ENCODE measurements at regions not wholly inside any gene's neighbourhood (a gene's known extent, or its start where the extent isn't known, plus 50 kb on each side); places are given as distances from the start of the nearest gene placed in this dataset.

GRCh38 chr10:69729326-69730048 is 72.2 kb upstream of the COL13A1 start:
- 6% methylated on average over 12 of the region's 12 CpGs for WGBS (ENCODE audit: insufficient coverage, low coverage, missing lambda C conversion rate)
- H4K20me1 ChIP-seq (replicated peaks; ENCODE audit: control insufficient read depth, insufficient read depth, low read length): peaks cover 8% of the 10 kb centered on the region
- H3K36me3 ChIP-seq (ENCODE audit: control insufficient read depth, insufficient read depth, low read length): no peaks in the 10 kb centered on the region
- H3K4me2 ChIP-seq (ENCODE audit: insufficient read depth, low read length): no peak overlapping the region
- TF ChIP-seq ZNF507 (tag; conservative IDR thresholded peaks at IDR 0.05) (no peak), BHLHE40 (IDR thresholded peaks at IDR 0.05; ENCODE audit: low read length) (0 out of 2 replicates have a peak, but pooled peaks have one; percentile 30)
- ChIA-PET POLR2A (interaction anchor here (1.2 to 1.7 kb wide), 3 partner anchors 11 to 50 kb away, joined by 3 to 4 read pairs (median 4); no protein-coding TSS in a partner anchor), CTCF (ENCODE audit: low intra/inter-chr PET ratio) (no interaction called here)
- H3K4me3 ChIP-seq: no peak overlapping the region
- peaks cover 5 to 35% of the 10 kb centered on the region in 2 experiments; a peak in 3 of 5 replicates for H3K27me3 ChIP-seq (ENCODE audit: control insufficient read depth in 2 of 2, insufficient read depth in 2 of 2, low read length in 2 of 2)
- DNase-seq (ENCODE audit: extremely low read depth in 1 of 4, low spot score in 3 of 4): no peak
- BruUV-seq (replicated peaks): no TSS peak
- no peak overlapping the region for H3K9ac ChIP-seq (ENCODE audit: insufficient read depth in 1 of 2, low read depth in 2 of 2, low read length in 2 of 2)
- no peaks in the 10 kb centered on the region for H3K79me2 ChIP-seq (ENCODE audit: control insufficient read depth, insufficient read depth, low read length)
- no peak for FAIRE-seq
- no peak overlapping the region for H3K27ac ChIP-seq (ENCODE audit: extremely low read depth, low read depth, low read length)
- no peaks in the 10 kb centered on the region for H3K9me1 ChIP-seq (ENCODE audit: control insufficient read depth, insufficient read depth, low read length)
- no peak; the same call in 1 of the 3 replicates for ATAC-seq
- H2AFZ ChIP-seq (ENCODE audit: low read depth, low read length): no peak overlapping the region
- no peaks in the 10 kb centered on the region for H3K9me3 ChIP-seq (replicated peaks; ENCODE audit: control insufficient read depth, insufficient read depth, low read depth, low read length)
- in situ Hi-C loops (cut with MboI): no loop called here
- H3K4me1 ChIP-seq (replicated peaks in 1 of 2; ENCODE audit: control insufficient read depth in 2 of 2, insufficient read depth in 2 of 2, low read length in 2 of 2): peaks cover 4 to 8% of the 10 kb centered on the region in 2 experiments
- intact Hi-C loops (cut with micrococcal nuclease): no loop called here

- Histone ChIP-seq H2AFZ (ENCODE audit: low read depth, low read length) (no peak overlapping the region), H3K36me3 (ENCODE audit: control insufficient read depth, insufficient read depth, low read length) (no peaks in the 10 kb centered on the region), H3K27ac (ENCODE audit: extremely low read depth, low read depth, low read length) (no peak overlapping the region), H3K4me3 (no peak overlapping the region), H3K4me1 (replicated peaks in 1 of 2; ENCODE audit: control insufficient read depth in 2 of 2, insufficient read depth in 2 of 2, low read length in 2 of 2) (peaks cover 10 to 18% of the 10 kb centered on the region in 2 experiments), H3K9ac (ENCODE audit: insufficient read depth in 1 of 2, low read depth in 2 of 2, low read length in 2 of 2) (no peak overlapping the region), H3K79me2 (ENCODE audit: control insufficient read depth, insufficient read depth, low read length) (no peaks in the 10 kb centered on the region), H3K27me3 (ENCODE audit: control insufficient read depth in 2 of 2, insufficient read depth in 2 of 2, low read length in 2 of 2) (peaks cover 0 to 27% of the 10 kb centered on the region in 2 experiments; a peak in 3 of 5 replicates), H3K4me2 (ENCODE audit: insufficient read depth, low read length) (no peak overlapping the region), H4K20me1 (replicated peaks; ENCODE audit: control insufficient read depth, insufficient read depth, low read length) (peaks cover 8% of the 10 kb centered on the region), H3K9me3 (replicated peaks; ENCODE audit: control insufficient read depth, insufficient read depth, low read depth, low read length) (no peaks in the 10 kb centered on the region), H3K9me1 (ENCODE audit: control insufficient read depth, insufficient read depth, low read length) (no peaks in the 10 kb centered on the region)
- 7% methylated on average over 16 of the region's 16 CpGs for WGBS (ENCODE audit: insufficient coverage, low coverage, missing lambda C conversion rate)
- BruUV-seq (replicated peaks): no TSS peak
- in situ Hi-C loops (cut with MboI): no loop called here
- ATAC-seq (no peak), DNase-seq (ENCODE audit: extremely low read depth in 1 of 4, low spot score in 3 of 4) (no peak), FAIRE-seq (no peak)
- ChIA-PET POLR2A (interaction anchor here (0.7 to 1.2 kb wide), 2 partner anchors 12 to 88 kb away, joined by 4 read pairs; no protein-coding TSS in a partner anchor), CTCF (ENCODE audit: low intra/inter-chr PET ratio) (no interaction called here)
- intact Hi-C loops (cut with micrococcal nuclease): no loop called here
- TF ChIP-seq SMAD2 (IDR thresholded peaks at IDR 0.05; ENCODE audit: low read depth, low read length): no peak
- TF ChIP-seq ZBTB11 (CRISPR knock-in tag; IDR thresholded peaks at IDR 0.05): no peak
- TF ChIP-seq HES1 (IDR thresholded peaks at IDR 0.05; ENCODE audit: low read depth): no peak
- TF ChIP-seq HINFP (tag; conservative IDR thresholded peaks at IDR 0.05; ENCODE audit: low read depth): no peak
Observed at GRCh38 chr10:69730251-69731156, 71.2 kb upstream of the COL13A1 start.

All from K562 (cell line).